ENCODE measurements at regions not wholly inside any gene's neighbourhood (a gene's known extent, or its start where the extent isn't known, plus 50 kb on each side); places are given as distances from the start of the nearest gene placed in this dataset.
"Not testable (repeated sequence)": the region's sequence is repeated elsewhere in the genome, so short reads cannot be mapped to it uniquely, and the experiment has no call there.

- no peaks in the 10 kb centered on the region for H3K9me3 ChIP-seq
- TF ChIP-seq POLR2A (IDR thresholded peaks at IDR 0.05) (no peak), CTCF (IDR thresholded peaks at IDR 0.05) (no peak)
- H3K4me3 ChIP-seq, result no peak overlapping the region
- H3K4me1 ChIP-seq, result no peaks in the 10 kb centered on the region
- no peaks in the 10 kb centered on the region for H3K27me3 ChIP-seq
- DNase-seq (no peak), ATAC-seq (no peak)
- no peaks in the 10 kb centered on the region for H3K36me3 ChIP-seq (replicated peaks in 1 of 2; ENCODE audit: insufficient read depth in 1 of 2, low read depth in 2 of 2)
- intact Hi-C loops (cut with DNase I), result no loop called here
- no peak overlapping the region for H3K27ac ChIP-seq
- 45 to 47% methylated on average over 1 of the region's 1 CpG for WGBS, 2 donors
These were observed 381.8 kb downstream of the CENPW start for GRCh38 chr6:126721581-126722160.

- H3K9me3 ChIP-seq, result no peaks in the 10 kb centered on the region
- TF ChIP-seq POLR2A (IDR thresholded peaks at IDR 0.05), result no peak
- no peak for TF ChIP-seq CTCF (IDR thresholded peaks at IDR 0.05)
- no peaks in the 10 kb centered on the region for H3K27me3 ChIP-seq
- H3K4me3 ChIP-seq, result no peak overlapping the region
- H3K36me3 ChIP-seq (replicated peaks in 1 of 2; ENCODE audit: insufficient read depth in 1 of 2, low read depth in 2 of 2), result no peaks in the 10 kb centered on the region
- ATAC-seq (no peak), DNase-seq (no peak)
- intact Hi-C loops (cut with DNase I), result no loop called here
- no peaks in the 10 kb centered on the region for H3K4me1 ChIP-seq
- 39% methylated on average over 2 of the region's 2 CpGs for WGBS, 2 donors
- no peak overlapping the region for H3K27ac ChIP-seq
These were observed 382.5 kb downstream of the CENPW start for GRCh38 chr6:126722411-126722810.

- Histone ChIP-seq H3K4me3 (no peak overlapping the region), H3K9me3 (no peaks in the 10 kb centered on the region), H3K27me3 (no peaks in the 10 kb centered on the region), H3K27ac (no peak overlapping the region), H3K36me3 (replicated peaks in 1 of 2; ENCODE audit: insufficient read depth in 1 of 2, low read depth in 2 of 2) (no peaks in the 10 kb centered on the region), H3K4me1 (no peaks in the 10 kb centered on the region)
- ATAC-seq, result no peak
- 78 to 79% methylated on average over 10 of the region's 10 CpGs for WGBS, 2 donors
- DNase-seq, result no peak
- TF ChIP-seq POLR2A (IDR thresholded peaks at IDR 0.05) (no peak), CTCF (IDR thresholded peaks at IDR 0.05) (no peak)
- intact Hi-C loops (cut with DNase I), result no loop called here
These were observed 383.7 kb downstream of the CENPW start for GRCh38 chr6:126723541-126724170.

GRCh38 chr6:126724821-126725220 lies 384.9 kb downstream of the CENPW start:
- Histone ChIP-seq H3K27ac (no peak overlapping the region), H3K36me3 (replicated peaks in 1 of 2; ENCODE audit: insufficient read depth in 1 of 2, low read depth in 2 of 2) (no peaks in the 10 kb centered on the region), H3K27me3 (no peaks in the 10 kb centered on the region), H3K4me3 (no peak overlapping the region), H3K4me1 (no peaks in the 10 kb centered on the region), H3K9me3 (no peaks in the 10 kb centered on the region)
- intact Hi-C loops (cut with DNase I), result no loop called here
- no peak for ATAC-seq
- DNase-seq, result no peak
- no peak for TF ChIP-seq CTCF (IDR thresholded peaks at IDR 0.05)
- no peak for TF ChIP-seq POLR2A (IDR thresholded peaks at IDR 0.05)
- WGBS, 2 donors, result 41 to 55% methylated on average over 2 of the region's 2 CpGs

GRCh38 chr6:126726454-126726853 lies 386.5 kb downstream of the CENPW start:
- H3K4me1 ChIP-seq; H3K36me3 ChIP-seq (replicated peaks in 1 of 2; ENCODE audit: insufficient read depth in 1 of 2, low read depth in 2 of 2); ATAC-seq; intact Hi-C loops (cut with DNase I); DNase-seq; H3K9me3 ChIP-seq; H3K27ac ChIP-seq; H3K27me3 ChIP-seq; H3K4me3 ChIP-seq: not testable (repeated sequence)
- 56 to 62% methylated on average over 7 of the region's 7 CpGs for WGBS, 2 donors

Data from body of pancreas (tissue), 4 donors.